ENCODE measurements at regions not wholly inside any gene's neighbourhood (a gene's known extent, or its start where the extent isn't known, plus 50 kb on each side); places are given as distances from the start of the nearest gene placed in this dataset.

- FAIRE-seq: no peak
- TF ChIP-seq POLR2A (IDR thresholded peaks at IDR 0.05; ENCODE audit: low read depth, low read length): no peak
Measured at GRCh38 chr4:11342401-11342800, 86.3 kb downstream of the HS3ST1 start.

GRCh38 chr4:11341337-11342043, 87.2 kb downstream of the HS3ST1 start:
- DNase-seq (ENCODE audit: insufficient read length, low spot score): no peak
- no peak for FAIRE-seq
- no peak for TF ChIP-seq POLR2A (IDR thresholded peaks at IDR 0.05; ENCODE audit: low read depth, low read length)

More at GRCh38 chr4:11342401-11342800, 86.3 kb downstream of the HS3ST1 start:
- DNase-seq (ENCODE audit: insufficient read length, low spot score): no peak

- no peak for FAIRE-seq
- DNase-seq (ENCODE audit: insufficient read length, low spot score): no peak
- no peak for TF ChIP-seq POLR2A (IDR thresholded peaks at IDR 0.05; ENCODE audit: low read depth, low read length)
Measured at GRCh38 chr4:11338956-11339782, 89.5 kb downstream of the HS3ST1 start.

GRCh38 chr4:11337287-11337686, 91.4 kb downstream of the HS3ST1 start:
- no peak for FAIRE-seq
- DNase-seq (ENCODE audit: insufficient read length, low spot score): no peak
- no peak for TF ChIP-seq POLR2A (IDR thresholded peaks at IDR 0.05; ENCODE audit: low read depth, low read length)

GRCh38 chr4:11336435-11336834, 92.3 kb downstream of the HS3ST1 start:
- no peak for DNase-seq (ENCODE audit: insufficient read length, low spot score)
- FAIRE-seq: no peak
- no peak for TF ChIP-seq POLR2A (IDR thresholded peaks at IDR 0.05; ENCODE audit: low read depth, low read length)

- DNase-seq (ENCODE audit: insufficient read length, low spot score): no peak
- FAIRE-seq: no peak
- no peak for TF ChIP-seq POLR2A (IDR thresholded peaks at IDR 0.05; ENCODE audit: low read depth, low read length)
Measured at GRCh38 chr4:11334887-11335286, 93.8 kb downstream of the HS3ST1 start.

GRCh38 chr4:11328401-11328800, 100.3 kb downstream of the HS3ST1 start:
- no peak for TF ChIP-seq POLR2A (IDR thresholded peaks at IDR 0.05; ENCODE audit: low read depth, low read length)
- no peak for DNase-seq (ENCODE audit: insufficient read length, low spot score)
- no peak for FAIRE-seq

- no peak for TF ChIP-seq POLR2A (IDR thresholded peaks at IDR 0.05; ENCODE audit: low read depth, low read length)
- no peak for DNase-seq (ENCODE audit: insufficient read length, low spot score)
- no peak for FAIRE-seq
Measured at GRCh38 chr4:11326021-11326420, 102.7 kb downstream of the HS3ST1 start.

- no peak for FAIRE-seq
- TF ChIP-seq POLR2A (IDR thresholded peaks at IDR 0.05; ENCODE audit: low read depth, low read length): no peak
Measured at GRCh38 chr4:11323771-11324170, 104.9 kb downstream of the HS3ST1 start.

GRCh38 chr4:11313157-11313943, 115.3 kb downstream of the HS3ST1 start:
- FAIRE-seq: no peak
- TF ChIP-seq POLR2A (IDR thresholded peaks at IDR 0.05; ENCODE audit: low read depth, low read length): no peak
- no peak for DNase-seq (ENCODE audit: insufficient read length, low spot score)

More at GRCh38 chr4:11323771-11324170, 104.9 kb downstream of the HS3ST1 start:
- no peak for DNase-seq (ENCODE audit: insufficient read length, low spot score)

GRCh38 chr4:11312389-11312788, 116.3 kb downstream of the HS3ST1 start:
- DNase-seq (ENCODE audit: insufficient read length, low spot score) (no peak), FAIRE-seq (peak; percentile 69)
- no peak for TF ChIP-seq POLR2A (IDR thresholded peaks at IDR 0.05; ENCODE audit: low read depth, low read length)

GRCh38 chr4:11301075-11301660, 127.5 kb downstream of the HS3ST1 start:
- no peak for TF ChIP-seq POLR2A (IDR thresholded peaks at IDR 0.05; ENCODE audit: low read depth, low read length)
- FAIRE-seq (no peak), DNase-seq (ENCODE audit: insufficient read length, low spot score) (no peak)

GRCh38 chr4:11299836-11300235, 128.9 kb downstream of the HS3ST1 start:
- FAIRE-seq (no peak), DNase-seq (ENCODE audit: insufficient read length, low spot score) (no peak)
- no peak for TF ChIP-seq POLR2A (IDR thresholded peaks at IDR 0.05; ENCODE audit: low read depth, low read length)

- TF ChIP-seq POLR2A (IDR thresholded peaks at IDR 0.05; ENCODE audit: low read depth, low read length): no peak
- DNase-seq (ENCODE audit: insufficient read length, low spot score) (no peak), FAIRE-seq (no peak)
Measured at GRCh38 chr4:11299016-11299415, 129.7 kb downstream of the HS3ST1 start.

All from H54 (cell line).